H1 (cell line): ENCODE measurements at regions not wholly inside any gene's neighbourhood (a gene's known extent, or its start where the extent isn't known, plus 50 kb on each side); places are given as distances from the start of the nearest gene placed in this dataset.
A peak's percentile ranks its signal among the peaks of the same experiment; 100 is the strongest.

ENCODE experiments used
- CTCF ChIA-PET: fragments of 300-600 bp; sonication (Branson Sonifier 250); formaldehyde crosslinking; loops from one replicate; lab custom pipeline; 2021; ENCODE audit not compliant: partially characterized antibody; lab: Charles Lee
- POLR2A ChIA-PET: fragments of 300-600 bp; sonication (Branson Sonifier 250); formaldehyde crosslinking; loops from one replicate; lab custom pipeline; 2021; ENCODE audit warnings: inconsistent platforms; ENCODE audit not compliant: partially characterized antibody; lab: Charles Lee
- DNase-seq, 2 experiments: peaks; one replicate each; pipeline versions ENCODE4 v3.0.0 to v3.0.0-alpha.2; 2010 to 2022; ENCODE audit warnings: low spot score in 2 of 2, low read depth in 1 of 2, mixed read lengths in 1 of 2
- FAIRE-seq: peaks from 2 replicates; lab custom pipeline; 2011; peaks lifted over from hg19 to GRCh38; lab: Jason Lieb, UNC
- H2AFZ ChIP-seq: 2 replicates; pipeline ENCODE4 v1.8.1; 2012; ENCODE audit warnings: low read length, inconsistent platforms
- H2AK5ac ChIP-seq: 2 replicates; pipeline ENCODE4 v1.6.1; 2013; ENCODE audit warnings: low read depth, low read length
- H2BK120ac ChIP-seq: replicated peaks from 2 replicates; pipeline ENCODE3; 2013; ENCODE audit warnings: low read depth, low read length, inconsistent platforms
- H2BK12ac ChIP-seq: 2 replicates; pipeline ENCODE4 v1.6.1; 2013; ENCODE audit warnings: low read depth, low read length
- H2BK15ac ChIP-seq: 2 replicates; pipeline ENCODE4 v1.6.1; 2013; ENCODE audit warnings: low read length
- H2BK20ac ChIP-seq: 2 replicates; pipeline ENCODE4 v1.6.1; 2013; ENCODE audit warnings: low read length
- H2BK5ac ChIP-seq: 2 replicates; pipeline ENCODE4 v1.6.1; 2013; ENCODE audit warnings: low read depth, low read length
- H3K14ac ChIP-seq: 2 replicates; pipeline ENCODE4 v1.6.1; 2013; ENCODE audit warnings: inconsistent platforms; ENCODE audit not compliant: insufficient read length
- H3K18ac ChIP-seq: 2 replicates; pipeline ENCODE4 v1.6.1; 2013; ENCODE audit warnings: low read length; ENCODE audit errors: extremely low read depth
- H3K23ac ChIP-seq: 2 replicates; pipeline ENCODE4 v1.6.1; 2013; ENCODE audit warnings: inconsistent platforms; ENCODE audit not compliant: insufficient read length
- H3K23me2 ChIP-seq: 2 replicates; pipeline ENCODE4 v1.6.1; 2013; ENCODE audit warnings: low read depth, low read length
- H3K27ac ChIP-seq: 2 replicates; pipeline ENCODE4 v1.6.1; 2011; ENCODE audit warnings: low read depth, low read length, inconsistent platforms
- H3K27me3 ChIP-seq, 4 experiments: replicated peaks in 1 of 4; 1 replicate in 1 of 4; 2 replicates in 3 of 4; pipeline versions ENCODE4 v1.6.1 to v1.8.1; 2011 to 2013; ENCODE audit warnings: low read length in 3 of 4, mild to moderate bottlenecking in 3 of 4, inconsistent platforms in 2 of 4, mixed read lengths in 2 of 4, moderate library complexity in 1 of 4; ENCODE audit not compliant: control insufficient read depth in 3 of 4, insufficient read depth in 3 of 4; ENCODE audit errors: extremely low read depth in 1 of 4
- H3K36me3 ChIP-seq, 4 experiments: 2 replicates each; pipeline versions ENCODE4 v1.6.1 to v1.8.1; 2011 to 2013; ENCODE audit warnings: mild to moderate bottlenecking in 4 of 4, low read length in 3 of 4, moderate library complexity in 2 of 4, control low read depth in 1 of 4, inconsistent platforms in 1 of 4; ENCODE audit not compliant: insufficient read depth in 4 of 4, control insufficient read depth in 2 of 4
- H3K4ac ChIP-seq: replicated peaks from 2 replicates; pipeline ENCODE3; 2013; ENCODE audit warnings: low read length, low read depth, mixed read lengths, inconsistent platforms; ENCODE audit not compliant: insufficient read length
- H3K4me1 ChIP-seq, 4 experiments: replicated peaks in 1 of 4; 1 replicate in 1 of 4; 2 replicates in 3 of 4; pipeline versions ENCODE4 v1.6.1 to v1.8.1; 2011 to 2013; ENCODE audit warnings: low read length in 3 of 4, inconsistent platforms in 2 of 4, mixed read lengths in 1 of 4; ENCODE audit not compliant: insufficient read depth in 4 of 4, control insufficient read depth in 3 of 4
- H3K4me2 ChIP-seq, 2 experiments: 2 replicates each; pipeline versions ENCODE4 v1.6.1 to v1.8.1; 2011 to 2013; ENCODE audit warnings: low read depth in 2 of 2, low read length in 2 of 2, control low read depth in 1 of 2, inconsistent platforms in 1 of 2, mild to moderate bottlenecking in 1 of 2; ENCODE audit not compliant: insufficient read depth in 1 of 2
- H3K4me3 ChIP-seq, 4 experiments: fragments of 200-600, 300-600 bp in 1 of 4; sonication (generic), shearing (Covaris generic), sonication (Bioruptor Twin) in 1 of 4; 2 replicates each; pipeline versions ENCODE4 v1.5.1 to v1.8.1; 2011 to 2016; ENCODE audit warnings: low read length in 4 of 4, low read depth in 3 of 4, control low read depth in 2 of 4, inconsistent platforms in 2 of 4, mild to moderate bottlenecking in 2 of 4, mixed read lengths in 1 of 4, moderate library complexity in 1 of 4; ENCODE audit not compliant: insufficient read depth in 2 of 4; ENCODE audit errors: extremely low read depth in 1 of 4
- H3K56ac ChIP-seq: replicated peaks from 2 replicates; pipeline ENCODE3; 2013; ENCODE audit warnings: low read depth, mild to moderate bottlenecking, mixed read lengths, low read length, inconsistent platforms; ENCODE audit not compliant: insufficient read length
- H3K79me1 ChIP-seq: 2 replicates; pipeline ENCODE4 v1.6.1; 2013; ENCODE audit warnings: low read depth, low read length, control low read depth
- H3K79me2 ChIP-seq, 2 experiments: 2 replicates each; pipeline versions ENCODE4 v1.6.1 to v1.8.1; 2012 to 2013; ENCODE audit warnings: low read length in 2 of 2, mild to moderate bottlenecking in 2 of 2, inconsistent platforms in 1 of 2; ENCODE audit not compliant: insufficient read depth in 2 of 2, control insufficient read depth in 1 of 2
- H3K9ac ChIP-seq, 4 experiments: replicated peaks in 1 of 4; 1 replicate in 1 of 4; 2 replicates in 3 of 4; pipeline versions ENCODE4 v1.6.1 to v1.8.1; 2011 to 2013; ENCODE audit warnings: low read depth in 3 of 4, low read length in 3 of 4, control low read depth in 2 of 4, mild to moderate bottlenecking in 2 of 4, moderate library complexity in 2 of 4, inconsistent platforms in 1 of 4; ENCODE audit errors: extremely low read depth in 1 of 4
- H3K9me3 ChIP-seq, 2 experiments: 2 replicates each; pipeline versions ENCODE4 v1.6.1 to v1.8.1; 2012 to 2013; ENCODE audit warnings: mild to moderate bottlenecking in 2 of 2, moderate library complexity in 2 of 2, control low read depth in 1 of 2, inconsistent platforms in 1 of 2, low read depth in 1 of 2, low read length in 1 of 2, mixed read lengths in 1 of 2; ENCODE audit not compliant: insufficient read depth in 2 of 2
- H4K20me1 ChIP-seq, 2 experiments: replicated peaks in 1 of 2; 2 replicates each; pipeline versions ENCODE3 to v1.8.1; 2011 to 2013; ENCODE audit warnings: inconsistent platforms in 2 of 2, low read length in 2 of 2, mild to moderate bottlenecking in 1 of 2; ENCODE audit not compliant: insufficient read depth in 2 of 2, control insufficient read depth in 1 of 2
- H4K5ac ChIP-seq: 2 replicates; pipeline ENCODE4 v1.6.1; 2013; ENCODE audit warnings: low read length, low read depth, mixed read lengths, inconsistent platforms; ENCODE audit not compliant: insufficient read length
- H4K8ac ChIP-seq: 2 replicates; pipeline ENCODE4 v1.8.0; 2013; ENCODE audit warnings: mild to moderate bottlenecking, moderate library complexity, low read length, inconsistent platforms; ENCODE audit not compliant: insufficient read depth; ENCODE audit errors: extremely low read depth
- H4K91ac ChIP-seq: replicated peaks from 2 replicates; pipeline ENCODE3; 2013; ENCODE audit warnings: low read length, mixed read lengths, inconsistent platforms; ENCODE audit not compliant: insufficient read length
- EZH2 ChIP-seq: fragments of 200-600 bp; sonication (generic); IDR thresholded peaks from 2 replicates; pipeline ENCODE4 v1.7.1; 2012; ENCODE audit warnings: low read depth, mild to moderate bottlenecking, moderate library complexity, low read length, inconsistent platforms; ENCODE audit not compliant: severe bottlenecking
- SP4 ChIP-seq: IDR thresholded peaks from 2 replicates; pipeline ENCODE4 v1.6.1; 2012; ENCODE audit warnings: low read length, inconsistent platforms
- TBP ChIP-seq: IDR thresholded peaks from 2 replicates; pipeline ENCODE4 v1.6.1; 2011; ENCODE audit warnings: low read depth, low read length, improper control_type of control experiment
- WGBS, 2 experiments: shearing (Covaris generic) in 1 of 2; methylation state at CpG; one replicate each; pipeline versions ENCODE4 v1.1.6 to v1.1.7; 2013 to 2015; ENCODE audit warnings: low lambda C conversion rate in 2 of 2, mixed read lengths in 2 of 2, inconsistent platforms in 1 of 2, low coverage in 1 of 2, missing lambda C conversion rate in 1 of 2; ENCODE audit not compliant: insufficient replicate concordance in 2 of 2, insufficient coverage in 1 of 2, insufficient read length in 1 of 2; ENCODE audit errors: extremely low coverage in 1 of 2, missing lambda C conversion rate in 1 of 2; 5-methylcytosine and 5-hydroxymethylcytosine counted together

DNA sequence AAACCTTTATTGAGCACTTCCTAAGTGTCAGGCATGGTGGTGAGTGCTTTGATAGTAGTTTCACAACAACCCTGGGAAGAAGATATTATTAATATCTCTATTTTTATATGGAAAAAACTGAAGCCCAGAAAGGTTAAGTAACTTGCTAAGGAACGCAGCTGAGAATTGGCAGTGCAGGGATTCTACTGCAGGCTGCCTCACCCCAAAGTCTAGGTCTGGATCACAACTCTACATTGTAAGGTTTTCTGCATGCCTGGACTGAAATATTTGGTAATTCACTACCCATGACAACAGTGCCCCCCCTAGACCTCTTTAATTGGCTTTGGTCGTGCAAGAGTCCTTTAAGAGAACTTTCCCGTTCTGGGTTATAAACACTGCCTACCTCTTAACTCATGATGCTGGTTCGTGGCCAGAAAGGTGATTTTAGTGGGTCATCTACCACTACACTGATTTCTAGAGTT lies 67.1 kb upstream of the KCNQ5 start:
- Histone ChIP-seq H3K79me1 (no peaks in the 10 kb centered on the region), H4K20me1 (no peaks in the 10 kb centered on the region), H3K9me3 (no peaks in the 10 kb centered on the region), H3K18ac (peak overlapping the region; percentile 48; the same call in 1 of the 2 replicates), H3K4me1 (peaks cover 0 to 20% (median 0%) of the 10 kb centered on the region in 4 experiments; a peak in 3 of 7 replicates), H3K9ac (no peak overlapping the region), H3K23ac (no peak overlapping the region), H3K14ac (no peak overlapping the region), H2BK12ac (no peak overlapping the region), H2BK15ac (no peak overlapping the region; the same call in 1 of the 2 replicates), H2AK5ac (no peak overlapping the region)
- TF ChIP-seq TBP (no peak), SP4 (no peak), EZH2 (no peak)
- TF ChIP-seq, all 59 proteins: peak for 0
- H4K5ac ChIP-seq: no peak overlapping the region
- no peaks in the 10 kb centered on the region for H3K36me3 ChIP-seq
- no peaks in the 10 kb centered on the region for H3K23me2 ChIP-seq
- H2BK5ac ChIP-seq: no peak overlapping the region; the same call in 1 of the 2 replicates
- CTCF ChIA-PET: interaction anchor here (0.6 to 2.2 kb wide), 5 partner anchors 14 to 1171 kb away, joined by 3 to 10 read pairs (median 5); no protein-coding TSS in a partner anchor
- H2AFZ ChIP-seq: peak overlapping the region; percentile 10; the same call in 1 of the 2 replicates
- H4K8ac ChIP-seq: no peak overlapping the region
- H3K4me3 ChIP-seq: no peak overlapping the region
- H3K4ac ChIP-seq: no peak overlapping the region
- H3K79me2 ChIP-seq: no peaks in the 10 kb centered on the region
- no peak overlapping the region for H2BK120ac ChIP-seq
- FAIRE-seq (no peak), DNase-seq (no peak)
- H4K91ac ChIP-seq: no peak overlapping the region
- no peak overlapping the region for H3K4me2 ChIP-seq
- no peak overlapping the region; the same call in 1 of the 2 replicates for H2BK20ac ChIP-seq
- H3K27ac ChIP-seq: no peak overlapping the region
- H3K27me3 ChIP-seq: no peaks in the 10 kb centered on the region
- POLR2A ChIA-PET: no interaction called here
- H3K56ac ChIP-seq: no peak overlapping the region
- WGBS, 2 experiments: 83% methylated on average over 4 of the region's 4 CpGs; no CpG with 5 or more reads in 1 of the 2 experiments
